ENCODE measurements at regions not wholly inside any gene's neighbourhood (a gene's known extent, or its start where the extent isn't known, plus 50 kb on each side); places are given as distances from the start of the nearest gene placed in this dataset.

GRCh38 chr10:100651916-100652315 is 93.5 kb upstream of the PAX2 start:
- 100% methylated on average over 3 of the region's 6 CpGs for WGBS (ENCODE audit: insufficient coverage)
- Mint-ChIP-seq H3K36me3 (peaks cover 2 to 5% of the 10 kb centered on the region in 2 donors), H3K9me3 (peaks cover 0 to 25% (median 14%) of the 10 kb centered on the region in 7 donors), H3K27me3 (ENCODE audit: low read depth in 3 of 3) (peaks cover 52 to 72% (median 60%) of the 10 kb centered on the region in 3 donors), H3K4me1 (peaks cover 19% of the 10 kb centered on the region), H3K27ac (no peak overlapping the region), H3K4me3 (peak overlapping the region in 1 of 2 donors; percentile 56)
- no peaks in the 10 kb centered on the region for H4K20me1 ChIP-seq (ENCODE audit: insufficient read depth, low read length)
- H3K27ac ChIP-seq (ENCODE audit: low read depth in 1 of 2, low read length in 2 of 2) = no peak overlapping the region
- no peak overlapping the region for H3K4me3 ChIP-seq (replicated peaks in 1 of 3; ENCODE audit: low read depth in 2 of 3, low read length in 3 of 3)
- TF ChIP-seq CTCF (IDR thresholded peaks at IDR 0.05) = no peak
- H3K9me3 ChIP-seq (replicated peaks in 1 of 2; ENCODE audit: control insufficient read depth in 1 of 2, insufficient read depth in 1 of 2, low read length in 2 of 2) = peaks cover 4 to 7% of the 10 kb centered on the region in 2 donors
- H3K9ac ChIP-seq (ENCODE audit: insufficient read depth, low read length, poor library complexity, severe bottlenecking) = no peak overlapping the region
- H3K79me2 ChIP-seq (ENCODE audit: insufficient read depth, low read length) = no peaks in the 10 kb centered on the region
- H3K4me2 ChIP-seq (replicated peaks; ENCODE audit: extremely low read depth, low read length, poor library complexity, severe bottlenecking) = no peak overlapping the region
- peaks cover 2 to 5% of the 10 kb centered on the region in 2 donors for H3K4me1 ChIP-seq (ENCODE audit: control insufficient read depth in 1 of 2, insufficient read depth in 2 of 2, low read length in 2 of 2)
- H2AFZ ChIP-seq (ENCODE audit: insufficient read depth, low read depth, low read length, poor library complexity, severe bottlenecking) = no peak overlapping the region
- no peaks in the 10 kb centered on the region for H3K36me3 ChIP-seq (replicated peaks in 1 of 2; ENCODE audit: control insufficient read depth in 1 of 2, insufficient read depth in 2 of 2, low read length in 2 of 2)
- DNase-seq = no peak
- peaks cover 45 to 53% of the 10 kb centered on the region in 2 donors for H3K27me3 ChIP-seq (ENCODE audit: control insufficient read depth in 2 of 2, insufficient read depth in 2 of 2, low read length in 2 of 2)
- intact Hi-C loops (cut with micrococcal nuclease) = no loop called here

- TF ChIP-seq CTCF (IDR thresholded peaks at IDR 0.05) = no peak
- H3K4me3 Mint-ChIP-seq = peak overlapping the region in 1 of 2 donors; percentile 84
- peaks cover 2 to 7% of the 10 kb centered on the region in 2 donors for H3K36me3 Mint-ChIP-seq
- Histone ChIP-seq H3K36me3 (replicated peaks in 1 of 2; ENCODE audit: control insufficient read depth in 1 of 2, insufficient read depth in 2 of 2, low read length in 2 of 2) (no peaks in the 10 kb centered on the region), H3K27ac (ENCODE audit: low read depth in 1 of 2, low read length in 2 of 2) (no peak overlapping the region), H3K27me3 (ENCODE audit: control insufficient read depth in 2 of 2, insufficient read depth in 2 of 2, low read length in 2 of 2) (peaks cover 51 to 57% of the 10 kb centered on the region in 2 donors), H3K4me1 (ENCODE audit: control insufficient read depth in 1 of 2, insufficient read depth in 2 of 2, low read length in 2 of 2) (peaks cover 2 to 5% of the 10 kb centered on the region in 2 donors), H4K20me1 (ENCODE audit: insufficient read depth, low read length) (no peaks in the 10 kb centered on the region), H3K4me3 (replicated peaks in 1 of 3; ENCODE audit: low read depth in 2 of 3, low read length in 3 of 3) (no peak overlapping the region), H3K4me2 (replicated peaks; ENCODE audit: extremely low read depth, low read length, poor library complexity, severe bottlenecking) (no peak overlapping the region), H2AFZ (ENCODE audit: insufficient read depth, low read depth, low read length, poor library complexity, severe bottlenecking) (no peak overlapping the region), H3K9me3 (replicated peaks in 1 of 2; ENCODE audit: control insufficient read depth in 1 of 2, insufficient read depth in 1 of 2, low read length in 2 of 2) (peaks cover 4 to 13% of the 10 kb centered on the region in 2 donors), H3K9ac (ENCODE audit: insufficient read depth, low read length, poor library complexity, severe bottlenecking) (no peak overlapping the region), H3K79me2 (ENCODE audit: insufficient read depth, low read length) (no peaks in the 10 kb centered on the region)
- H3K4me1 Mint-ChIP-seq = peaks cover 19% of the 10 kb centered on the region
- intact Hi-C loops (cut with micrococcal nuclease) = no loop called here
- peaks cover 55 to 74% (median 60%) of the 10 kb centered on the region in 3 donors for H3K27me3 Mint-ChIP-seq (ENCODE audit: low read depth in 3 of 3)
- peaks cover 0 to 30% (median 14%) of the 10 kb centered on the region in 7 donors for H3K9me3 Mint-ChIP-seq
- 57% methylated on average over 6 of the region's 7 CpGs for WGBS (ENCODE audit: insufficient coverage)
- no peak overlapping the region for H3K27ac Mint-ChIP-seq
- no peak for DNase-seq
Observed at GRCh38 chr10:100652406-100653135, 92.8 kb upstream of the PAX2 start.
